Smooth muscle cell (in vitro differentiated cells): ENCODE measurements at regions not wholly inside any gene's neighbourhood (a gene's known extent, or its start where the extent isn't known, plus 50 kb on each side); places are given as distances from the start of the nearest gene placed in this dataset.

Source experiments
- DNase-seq: peaks from one replicate; lab custom pipeline; 2025; ENCODE audit not compliant: unreplicated experiment; lab: John Stamatoyannopoulos, UW
- H2AFZ ChIP-seq: fragments of 200-600 bp; sonication (generic); 2 replicates; pipeline ENCODE4 v1.6.0; 2016; ENCODE audit warnings: antibody characterized with exemption, low read depth, mild to moderate bottlenecking
- H3F3A ChIP-seq: fragments of 200-600 bp; sonication (generic); 2 replicates; pipeline ENCODE4 v1.6.0; 2017; ENCODE audit warnings: antibody characterized with exemption, low read depth
- H3K27ac ChIP-seq: fragments of 200-600 bp; sonication (generic); 2 replicates; pipeline ENCODE4 v1.5.1; 2016; ENCODE audit warnings: low read depth, mild to moderate bottlenecking
- H3K27me3 ChIP-seq: fragments of 200-600 bp; sonication (generic); 2 replicates; pipeline ENCODE4 v1.6.1; 2016; ENCODE audit warnings: low read depth, mild to moderate bottlenecking
- H3K36me3 ChIP-seq: fragments of 200-600 bp; sonication (generic); 2 replicates; pipeline ENCODE4 v1.5.1; 2016; ENCODE audit warnings: low read depth
- H3K4me1 ChIP-seq: fragments of 200-600 bp; sonication (generic); 2 replicates; pipeline ENCODE4 v1.5.1; 2016; ENCODE audit warnings: low read depth
- H3K4me2 ChIP-seq: fragments of 200-600 bp; sonication (generic); 2 replicates; pipeline ENCODE4 v1.6.0; 2016; ENCODE audit warnings: mild to moderate bottlenecking
- H3K4me3 ChIP-seq: fragments of 200-600 bp; sonication (generic); 2 replicates; pipeline ENCODE4 v1.5.1; 2016; ENCODE audit warnings: mild to moderate bottlenecking
- H3K79me2 ChIP-seq: fragments of 200-600 bp; sonication (generic); 2 replicates; pipeline ENCODE4 v1.6.0; 2016; ENCODE audit warnings: low read depth, mild to moderate bottlenecking
- H3K9ac ChIP-seq: fragments of 200-600 bp; sonication (generic); 2 replicates; pipeline ENCODE4 v1.6.0; 2016; ENCODE audit warnings: low read depth
- H3K9me3 ChIP-seq: fragments of 200-600 bp; sonication (generic); replicated peaks from 2 replicates; pipeline ENCODE4 v1.5.1; 2016; ENCODE audit warnings: low read depth
- H4K20me1 ChIP-seq: fragments of 200-600 bp; sonication (generic); 2 replicates; pipeline ENCODE4 v1.6.0; 2016; ENCODE audit warnings: low read depth
- CTCF ChIP-seq: fragments of 200-600 bp; sonication (generic); IDR thresholded peaks from 2 replicates; pipeline ENCODE4 v1.5.1; 2017; ENCODE audit warnings: borderline replicate concordance, mild to moderate bottlenecking, antibody characterized with exemption; ENCODE audit not compliant: insufficient read depth, poor library complexity, severe bottlenecking
- WGBS: methylation state at CpG from one replicate; pipeline ENCODE4 v1.1.7; 2016; ENCODE audit warnings: low lambda C conversion rate; 5-methylcytosine and 5-hydroxymethylcytosine counted together

GRCh38 chr2:150339951-150340350 lies 147.5 kb downstream of the RND3 start:
- TF ChIP-seq CTCF, result no peak
- DNase-seq, result no peak
- H3K9me3 ChIP-seq, result no peaks in the 10 kb centered on the region
- H4K20me1 ChIP-seq, result no peaks in the 10 kb centered on the region
- no peak overlapping the region for H3K9ac ChIP-seq
- no peaks in the 10 kb centered on the region for H3K27me3 ChIP-seq
- no peak overlapping the region for H3K4me3 ChIP-seq
- H3K4me1 ChIP-seq, result no peaks in the 10 kb centered on the region
- no peak overlapping the region for H2AFZ ChIP-seq
- no peak overlapping the region for H3K27ac ChIP-seq
- no peak overlapping the region for H3K4me2 ChIP-seq
- no peaks in the 10 kb centered on the region for H3K79me2 ChIP-seq
- H3K36me3 ChIP-seq, result no peaks in the 10 kb centered on the region
- 66% methylated on average over 3 of the region's 3 CpGs for WGBS
- H3F3A ChIP-seq, result no peaks in the 10 kb centered on the region

- Histone ChIP-seq H3K9me3 (no peaks in the 10 kb centered on the region), H3K27ac (no peak overlapping the region), H3K4me1 (no peaks in the 10 kb centered on the region), H3K4me3 (no peak overlapping the region), H3K4me2 (no peak overlapping the region), H3K79me2 (no peaks in the 10 kb centered on the region), H3K9ac (no peak overlapping the region), H3K36me3 (no peaks in the 10 kb centered on the region), H2AFZ (no peak overlapping the region), H3F3A (no peaks in the 10 kb centered on the region), H4K20me1 (no peaks in the 10 kb centered on the region), H3K27me3 (no peaks in the 10 kb centered on the region)
- DNase-seq, result no peak
- 93% methylated on average over 1 of the region's 1 CpG for WGBS
- TF ChIP-seq CTCF, result no peak
Observed at GRCh38 chr2:150339282-150339681, 148.2 kb downstream of the RND3 start.

GRCh38 chr2:150335596-150335995 lies 151.9 kb downstream of the RND3 start:
- no peaks in the 10 kb centered on the region for H3K36me3 ChIP-seq
- no peaks in the 10 kb centered on the region for H3K79me2 ChIP-seq
- no peaks in the 10 kb centered on the region for H3F3A ChIP-seq
- no peak overlapping the region for H3K4me2 ChIP-seq
- no peak overlapping the region for H2AFZ ChIP-seq
- H3K9me3 ChIP-seq, result no peaks in the 10 kb centered on the region
- no peaks in the 10 kb centered on the region for H3K4me1 ChIP-seq
- H3K9ac ChIP-seq, result no peak overlapping the region
- H3K27ac ChIP-seq, result no peak overlapping the region
- no peak for DNase-seq
- WGBS, result 90% methylated on average over 1 of the region's 1 CpG
- H3K4me3 ChIP-seq, result no peak overlapping the region
- no peaks in the 10 kb centered on the region for H3K27me3 ChIP-seq
- no peak for TF ChIP-seq CTCF
- no peaks in the 10 kb centered on the region for H4K20me1 ChIP-seq

- Histone ChIP-seq H3K4me3 (no peak overlapping the region), H3F3A (no peaks in the 10 kb centered on the region), H3K79me2 (no peaks in the 10 kb centered on the region), H3K9ac (no peak overlapping the region), H3K27me3 (no peaks in the 10 kb centered on the region), H4K20me1 (no peaks in the 10 kb centered on the region), H3K27ac (no peak overlapping the region), H3K9me3 (no peaks in the 10 kb centered on the region), H2AFZ (no peak overlapping the region), H3K4me2 (no peak overlapping the region), H3K4me1 (peaks cover 1% of the 10 kb centered on the region), H3K36me3 (no peaks in the 10 kb centered on the region)
- TF ChIP-seq CTCF, result no peak
- DNase-seq, result no peak
- 94% methylated on average over 2 of the region's 2 CpGs for WGBS
Observed at GRCh38 chr2:150332383-150332782, 155.1 kb downstream of the RND3 start.
